ENCODE measurements at regions not wholly inside any gene's neighbourhood (a gene's known extent, or its start where the extent isn't known, plus 50 kb on each side); places are given as distances from the start of the nearest gene placed in this dataset.

GRCh38 chr3:132804498-132804897, 82.3 kb upstream of the NPHP3 start:
- no peak for TF ChIP-seq CTCF (conservative IDR thresholded peaks at IDR 0.05; ENCODE audit: low read length)
- TF ChIP-seq EZH2phosphoT487 (IDR thresholded peaks at IDR 0.05; ENCODE audit: borderline replicate concordance) = no peak
